ENCODE measurements at regions not wholly inside any gene's neighbourhood (a gene's known extent, or its start where the extent isn't known, plus 50 kb on each side); places are given as distances from the start of the nearest gene placed in this dataset.
"Not testable (repeated sequence)": the region's sequence is repeated elsewhere in the genome, so short reads cannot be mapped to it uniquely, and the experiment has no call there.

- no peaks in the 10 kb centered on the region for H3K27me3 ChIP-seq (ENCODE audit: control insufficient read depth, insufficient read depth, low read length)
- H3K4me3 ChIP-seq (ENCODE audit: low read length) = no peak overlapping the region
- peaks cover 2% of the 10 kb centered on the region for H3K9me3 ChIP-seq (ENCODE audit: control insufficient read depth, low read depth, low read length)
- H3K4me1 ChIP-seq (ENCODE audit: control insufficient read depth, low read depth, low read length) = no peaks in the 10 kb centered on the region
- no peak overlapping the region for H3K27ac ChIP-seq (ENCODE audit: low read length)
- H3K36me3 ChIP-seq (ENCODE audit: control insufficient read depth, low read depth, low read length) = no peaks in the 10 kb centered on the region
- no peak overlapping the region for H3K9ac ChIP-seq (ENCODE audit: low read length)
These were observed 85.1 kb downstream of the GNL3L start for GRCh38 chrX:54615109-54615508.

GRCh38 chrX:54633641-54634040 lies 103.6 kb downstream of the GNL3L start:
- peaks cover 12% of the 10 kb centered on the region for H3K4me1 ChIP-seq (ENCODE audit: control insufficient read depth, low read depth, low read length)
- H3K9me3 ChIP-seq (ENCODE audit: control insufficient read depth, low read depth, low read length) = peaks cover 7% of the 10 kb centered on the region
- H3K9ac ChIP-seq (ENCODE audit: low read length) = no peak overlapping the region
- no peaks in the 10 kb centered on the region for H3K27me3 ChIP-seq (ENCODE audit: control insufficient read depth, insufficient read depth, low read length)
- no peak overlapping the region for H3K4me3 ChIP-seq (ENCODE audit: low read length)
- no peaks in the 10 kb centered on the region for H3K36me3 ChIP-seq (ENCODE audit: control insufficient read depth, low read depth, low read length)
- no peak overlapping the region for H3K27ac ChIP-seq (ENCODE audit: low read length)

GRCh38 chrX:54639018-54639345 lies 109.0 kb downstream of the GNL3L start:
- peak overlapping the region; percentile 80 for H3K4me3 ChIP-seq (ENCODE audit: low read length)
- H3K4me1 ChIP-seq (ENCODE audit: control insufficient read depth, low read depth, low read length) = peaks cover 17% of the 10 kb centered on the region
- H3K9me3 ChIP-seq (ENCODE audit: control insufficient read depth, low read depth, low read length) = peaks cover 7% of the 10 kb centered on the region
- H3K36me3 ChIP-seq (ENCODE audit: control insufficient read depth, low read depth, low read length) = no peaks in the 10 kb centered on the region
- peak overlapping the region; percentile 78 for H3K27ac ChIP-seq (ENCODE audit: low read length)
- H3K27me3 ChIP-seq (ENCODE audit: control insufficient read depth, insufficient read depth, low read length) = no peaks in the 10 kb centered on the region
- H3K9ac ChIP-seq (ENCODE audit: low read length) = peak overlapping the region; percentile 97

- no peaks in the 10 kb centered on the region for H3K27me3 ChIP-seq (ENCODE audit: control insufficient read depth, insufficient read depth, low read length)
- peaks cover 5% of the 10 kb centered on the region for H3K9me3 ChIP-seq (ENCODE audit: control insufficient read depth, low read depth, low read length)
- H3K27ac ChIP-seq (ENCODE audit: low read length) = peak overlapping the region; percentile 96
- peak overlapping the region; percentile 80 for H3K4me3 ChIP-seq (ENCODE audit: low read length)
- H3K36me3 ChIP-seq (ENCODE audit: control insufficient read depth, low read depth, low read length) = no peaks in the 10 kb centered on the region
- H3K4me1 ChIP-seq (ENCODE audit: control insufficient read depth, low read depth, low read length) = peaks cover 15% of the 10 kb centered on the region
- peak overlapping the region; percentile 97 for H3K9ac ChIP-seq (ENCODE audit: low read length)
These were observed 109.5 kb downstream of the GNL3L start for GRCh38 chrX:54639346-54640102.

GRCh38 chrX:54640103-54640690 lies 110.2 kb downstream of the GNL3L start:
- Histone ChIP-seq H3K27me3 (ENCODE audit: control insufficient read depth, insufficient read depth, low read length) (no peaks in the 10 kb centered on the region), H3K4me1 (ENCODE audit: control insufficient read depth, low read depth, low read length) (peaks cover 15% of the 10 kb centered on the region), H3K4me3 (ENCODE audit: low read length) (peak overlapping the region; percentile 80), H3K9me3 (ENCODE audit: control insufficient read depth, low read depth, low read length) (peaks cover 5% of the 10 kb centered on the region), H3K9ac (ENCODE audit: low read length) (peak overlapping the region; percentile 97), H3K36me3 (ENCODE audit: control insufficient read depth, low read depth, low read length) (no peaks in the 10 kb centered on the region), H3K27ac (ENCODE audit: low read length) (no peak overlapping the region)

GRCh38 chrX:54640736-54641135 lies 110.7 kb downstream of the GNL3L start:
- Histone ChIP-seq H3K9ac (ENCODE audit: low read length) (no peak overlapping the region), H3K4me3 (ENCODE audit: low read length) (peak overlapping the region; percentile 80), H3K4me1 (ENCODE audit: control insufficient read depth, low read depth, low read length) (peaks cover 14% of the 10 kb centered on the region), H3K27me3 (ENCODE audit: control insufficient read depth, insufficient read depth, low read length) (no peaks in the 10 kb centered on the region), H3K27ac (ENCODE audit: low read length) (no peak overlapping the region), H3K36me3 (ENCODE audit: control insufficient read depth, low read depth, low read length) (no peaks in the 10 kb centered on the region), H3K9me3 (ENCODE audit: control insufficient read depth, low read depth, low read length) (peaks cover 5% of the 10 kb centered on the region)

GRCh38 chrX:54641530-54641929 lies 111.5 kb downstream of the GNL3L start:
- Histone ChIP-seq H3K27me3 (ENCODE audit: control insufficient read depth, insufficient read depth, low read length) (no peaks in the 10 kb centered on the region), H3K9me3 (ENCODE audit: control insufficient read depth, low read depth, low read length) (peaks cover 5% of the 10 kb centered on the region), H3K4me3 (ENCODE audit: low read length) (no peak overlapping the region), H3K36me3 (ENCODE audit: control insufficient read depth, low read depth, low read length) (no peaks in the 10 kb centered on the region), H3K27ac (ENCODE audit: low read length) (no peak overlapping the region), H3K4me1 (ENCODE audit: control insufficient read depth, low read depth, low read length) (peaks cover 11% of the 10 kb centered on the region), H3K9ac (ENCODE audit: low read length) (no peak overlapping the region)

GRCh38 chrX:54647607-54648006 lies 117.6 kb downstream of the GNL3L start:
- not testable (repeated sequence) for H3K9ac ChIP-seq (ENCODE audit: low read length); H3K36me3 ChIP-seq (ENCODE audit: control insufficient read depth, low read depth, low read length); H3K27ac ChIP-seq (ENCODE audit: low read length); H3K4me3 ChIP-seq (ENCODE audit: low read length); H3K4me1 ChIP-seq (ENCODE audit: control insufficient read depth, low read depth, low read length); H3K27me3 ChIP-seq (ENCODE audit: control insufficient read depth, insufficient read depth, low read length)
- H3K9me3 ChIP-seq (ENCODE audit: control insufficient read depth, low read depth, low read length) = peaks cover 12% of the 10 kb centered on the region

GRCh38 chrX:54659547-54659946 lies 129.5 kb downstream of the GNL3L start:
- no peak overlapping the region for H3K27ac ChIP-seq (ENCODE audit: low read length)
- H3K4me1 ChIP-seq (ENCODE audit: control insufficient read depth, low read depth, low read length) = no peaks in the 10 kb centered on the region
- H3K36me3 ChIP-seq (ENCODE audit: control insufficient read depth, low read depth, low read length) = no peaks in the 10 kb centered on the region
- no peaks in the 10 kb centered on the region for H3K27me3 ChIP-seq (ENCODE audit: control insufficient read depth, insufficient read depth, low read length)
- no peak overlapping the region for H3K4me3 ChIP-seq (ENCODE audit: low read length)
- H3K9me3 ChIP-seq (ENCODE audit: control insufficient read depth, low read depth, low read length) = peaks cover 23% of the 10 kb centered on the region
- H3K9ac ChIP-seq (ENCODE audit: low read length) = no peak overlapping the region

- Histone ChIP-seq H3K4me1 (ENCODE audit: control insufficient read depth, low read depth, low read length) (no peaks in the 10 kb centered on the region), H3K27ac (ENCODE audit: low read length) (no peak overlapping the region), H3K9ac (ENCODE audit: low read length) (no peak overlapping the region), H3K36me3 (ENCODE audit: control insufficient read depth, low read depth, low read length) (no peaks in the 10 kb centered on the region), H3K4me3 (ENCODE audit: low read length) (no peak overlapping the region), H3K27me3 (ENCODE audit: control insufficient read depth, insufficient read depth, low read length) (no peaks in the 10 kb centered on the region), H3K9me3 (ENCODE audit: control insufficient read depth, low read depth, low read length) (peaks cover 20% of the 10 kb centered on the region)
These were observed 122.3 kb downstream of the ITIH6 start for GRCh38 chrX:54675762-54676161.

GRCh38 chrX:54695231-54695630 lies 102.8 kb downstream of the ITIH6 start:
- Histone ChIP-seq H3K9me3 (ENCODE audit: control insufficient read depth, low read depth, low read length) (peaks cover 32% of the 10 kb centered on the region), H3K4me3 (ENCODE audit: low read length) (no peak overlapping the region), H3K27ac (ENCODE audit: low read length) (no peak overlapping the region), H3K36me3 (ENCODE audit: control insufficient read depth, low read depth, low read length) (no peaks in the 10 kb centered on the region), H3K9ac (ENCODE audit: low read length) (no peak overlapping the region), H3K4me1 (ENCODE audit: control insufficient read depth, low read depth, low read length) (no peaks in the 10 kb centered on the region), H3K27me3 (ENCODE audit: control insufficient read depth, insufficient read depth, low read length) (no peaks in the 10 kb centered on the region)

Data from iPS-18a (cell line).